ENCODE measurements at regions not wholly inside any gene's neighbourhood (a gene's known extent, or its start where the extent isn't known, plus 50 kb on each side); places are given as distances from the start of the nearest gene placed in this dataset.

- no peaks in the 10 kb centered on the region for H3K4me1 ChIP-seq (ENCODE audit: control insufficient read depth, insufficient read depth, low read length)
- no peaks in the 10 kb centered on the region for H3K36me3 ChIP-seq (ENCODE audit: control insufficient read depth, insufficient read depth, low read length)
- Mint-ChIP-seq H3K4me3 (no peak overlapping the region), H3K4me1 (no peaks in the 10 kb centered on the region), H3K9me3 (peaks cover 15% of the 10 kb centered on the region), H3K27me3 (ENCODE audit: insufficient read depth) (no peaks in the 10 kb centered on the region), H3K27ac (no peak overlapping the region), H3K36me3 (ENCODE audit: low read depth) (no peaks in the 10 kb centered on the region)
- H3K9me3 ChIP-seq (ENCODE audit: control insufficient read depth, low read length) = peaks cover 11% of the 10 kb centered on the region
- H3K27ac ChIP-seq (ENCODE audit: low read depth, low read length) = no peak overlapping the region
- no peak overlapping the region for H3K9ac ChIP-seq (ENCODE audit: extremely low read depth, low read length, poor library complexity, severe bottlenecking)
- no peak overlapping the region for H3K4me3 ChIP-seq (ENCODE audit: low read length)
- DNase-seq = no peak
- 98 to 100% methylated on average over 2 to 5 of the region's 5 CpGs for WGBS, 2 experiments (ENCODE audit: insufficient coverage in 1 of 2, insufficient read length in 1 of 2)
- TF ChIP-seq CTCF (conservative IDR thresholded peaks at IDR 0.05) = no peak
- no peaks in the 10 kb centered on the region for H3K27me3 ChIP-seq (ENCODE audit: control insufficient read depth, insufficient read depth, low read length, poor library complexity, severe bottlenecking)
Measured at GRCh38 chr19:30622276-30622675, 250.1 kb downstream of the ZNF536 start.

- WGBS, 2 experiments (ENCODE audit: insufficient coverage in 1 of 2, insufficient read length in 1 of 2) = 85 to 86% methylated on average over 7 to 8 of the region's 8 CpGs
- Mint-ChIP-seq H3K36me3 (ENCODE audit: low read depth) (no peaks in the 10 kb centered on the region), H3K4me3 (no peak overlapping the region), H3K4me1 (no peaks in the 10 kb centered on the region), H3K9me3 (peaks cover 15% of the 10 kb centered on the region), H3K27ac (no peak overlapping the region), H3K27me3 (ENCODE audit: insufficient read depth) (no peaks in the 10 kb centered on the region)
- Histone ChIP-seq H3K27ac (ENCODE audit: low read depth, low read length) (no peak overlapping the region), H3K4me1 (ENCODE audit: control insufficient read depth, insufficient read depth, low read length) (no peaks in the 10 kb centered on the region), H3K9me3 (ENCODE audit: control insufficient read depth, low read length) (peaks cover 11% of the 10 kb centered on the region), H3K4me3 (ENCODE audit: low read length) (no peak overlapping the region), H3K27me3 (ENCODE audit: control insufficient read depth, insufficient read depth, low read length, poor library complexity, severe bottlenecking) (no peaks in the 10 kb centered on the region), H3K9ac (ENCODE audit: extremely low read depth, low read length, poor library complexity, severe bottlenecking) (no peak overlapping the region), H3K36me3 (ENCODE audit: control insufficient read depth, insufficient read depth, low read length) (no peaks in the 10 kb centered on the region)
- no peak for DNase-seq
- TF ChIP-seq CTCF (conservative IDR thresholded peaks at IDR 0.05) = no peak
Measured at GRCh38 chr19:30621326-30621920, 249.2 kb downstream of the ZNF536 start.

GRCh38 chr19:30620354-30620753 is 248.2 kb downstream of the ZNF536 start:
- H3K36me3 ChIP-seq (ENCODE audit: control insufficient read depth, insufficient read depth, low read length) = no peaks in the 10 kb centered on the region
- no peak overlapping the region for H3K9ac ChIP-seq (ENCODE audit: extremely low read depth, low read length, poor library complexity, severe bottlenecking)
- Mint-ChIP-seq H3K4me1 (no peaks in the 10 kb centered on the region), H3K9me3 (peaks cover 15% of the 10 kb centered on the region), H3K36me3 (ENCODE audit: low read depth) (no peaks in the 10 kb centered on the region), H3K27me3 (ENCODE audit: insufficient read depth) (no peaks in the 10 kb centered on the region), H3K4me3 (no peak overlapping the region), H3K27ac (no peak overlapping the region)
- no peaks in the 10 kb centered on the region for H3K4me1 ChIP-seq (ENCODE audit: control insufficient read depth, insufficient read depth, low read length)
- no peak for DNase-seq
- no peak for TF ChIP-seq CTCF (conservative IDR thresholded peaks at IDR 0.05)
- no peak overlapping the region for H3K4me3 ChIP-seq (ENCODE audit: low read length)
- H3K27ac ChIP-seq (ENCODE audit: low read depth, low read length) = no peak overlapping the region
- H3K9me3 ChIP-seq (ENCODE audit: control insufficient read depth, low read length) = peaks cover 11% of the 10 kb centered on the region
- 92 to 93% methylated on average over 2 to 4 of the region's 4 CpGs for WGBS, 2 experiments (ENCODE audit: insufficient coverage in 1 of 2, insufficient read length in 1 of 2)
- H3K27me3 ChIP-seq (ENCODE audit: control insufficient read depth, insufficient read depth, low read length, poor library complexity, severe bottlenecking) = no peaks in the 10 kb centered on the region

All from endodermal cell (in vitro differentiated cells).